DOHH2 (cell line): ENCODE measurements at regions not wholly inside any gene's neighbourhood (a gene's known extent, or its start where the extent isn't known, plus 50 kb on each side); places are given as distances from the start of the nearest gene placed in this dataset.

Experiments used
- H3F3A ChIP-seq: fragments of 200-600 bp; sonication (generic), shearing (Covaris generic); 2 replicates; pipeline ENCODE4 v1.6.0; 2016; ENCODE audit warnings: antibody characterized with exemption, mild to moderate bottlenecking; ENCODE audit not compliant: control insufficient read depth, insufficient read depth
- H3K27ac ChIP-seq: fragments of 200-600 bp; sonication (generic); 2 replicates; pipeline ENCODE4 v1.5.1; 2014; ENCODE audit warnings: low read depth, mild to moderate bottlenecking, low read length, moderate library complexity
- H3K27me3 ChIP-seq: fragments of 200-600 bp; sonication (generic); 2 replicates; pipeline ENCODE4 v1.6.1; 2014; ENCODE audit warnings: mild to moderate bottlenecking, low read length, mixed read lengths; ENCODE audit not compliant: control insufficient read depth
- H3K36me3 ChIP-seq: fragments of 200-600 bp; sonication (generic); 2 replicates; pipeline ENCODE4 v1.6.1; 2014; ENCODE audit warnings: mild to moderate bottlenecking, low read length, moderate library complexity, mixed read lengths; ENCODE audit not compliant: control insufficient read depth
- H3K4me1 ChIP-seq: fragments of 200-600 bp; sonication (generic); 2 replicates; pipeline ENCODE4 v1.6.1; 2014; ENCODE audit warnings: mild to moderate bottlenecking, low read length, mixed read lengths; ENCODE audit not compliant: control insufficient read depth
- H3K4me2 ChIP-seq: fragments of 200-600 bp; sonication (generic); 2 replicates; pipeline ENCODE4 v1.6.0; 2014; ENCODE audit warnings: mild to moderate bottlenecking, low read length, moderate library complexity
- H3K4me3 ChIP-seq: fragments of 200-600 bp; sonication (generic); 2 replicates; pipeline ENCODE4 v1.5.1; 2014; ENCODE audit warnings: mild to moderate bottlenecking, low read length, mixed read lengths
- H3K79me2 ChIP-seq: fragments of 200-600 bp; sonication (generic); 2 replicates; pipeline ENCODE4 v1.6.1; 2014; ENCODE audit warnings: mild to moderate bottlenecking, low read length, mixed read lengths; ENCODE audit not compliant: control insufficient read depth
- H3K9me2 ChIP-seq: fragments of 200-600 bp; sonication (generic); replicated peaks from 2 replicates; pipeline ENCODE4 v1.6.1; 2014; ENCODE audit warnings: mild to moderate bottlenecking, low read length, mixed read lengths; ENCODE audit not compliant: control insufficient read depth
- H3K9me3 ChIP-seq: fragments of 200-600 bp; sonication (generic); 2 replicates; pipeline ENCODE4 v1.6.1; 2014; ENCODE audit warnings: antibody characterized with exemption, low read length, mixed read lengths; ENCODE audit not compliant: control insufficient read depth, insufficient read depth
- H4K20me1 ChIP-seq: fragments of 200-600 bp; sonication (generic); 2 replicates; pipeline ENCODE4 v1.6.0; 2014; ENCODE audit warnings: low read depth, mild to moderate bottlenecking, antibody characterized with exemption, low read length, moderate library complexity; ENCODE audit not compliant: control insufficient read depth, insufficient read depth
- CTCF ChIP-seq: fragments of 200-600 bp; sonication (generic); IDR thresholded peaks from one replicate; pipeline ENCODE4 v1.5.1; 2014; ENCODE audit warnings: antibody characterized with exemption, mild to moderate bottlenecking, low read depth, low read length; ENCODE audit not compliant: poor library complexity, severe bottlenecking
- EZH2phosphoT487 ChIP-seq: fragments of 200-600 bp; sonication (generic); IDR thresholded peaks from 2 replicates; pipeline ENCODE4 v1.6.1; 2017; ENCODE audit warnings: borderline replicate concordance, mild to moderate bottlenecking, antibody characterized with exemption, low read length, moderate library complexity, mixed read lengths

GRCh38 chr21:38056481-38056880, 140.2 kb upstream of the KCNJ6 start:
- H3K4me2 ChIP-seq: no peak overlapping the region
- no peaks in the 10 kb centered on the region for H3K27me3 ChIP-seq
- no peaks in the 10 kb centered on the region for H3K79me2 ChIP-seq
- no peaks in the 10 kb centered on the region; the same call in 1 of the 2 replicates for H3K9me3 ChIP-seq
- no peaks in the 10 kb centered on the region for H3K9me2 ChIP-seq
- H3K36me3 ChIP-seq: no peaks in the 10 kb centered on the region
- TF ChIP-seq CTCF: no peak
- H3K27ac ChIP-seq: no peak overlapping the region
- H3F3A ChIP-seq: no peaks in the 10 kb centered on the region
- H3K4me3 ChIP-seq: no peak overlapping the region
- no peaks in the 10 kb centered on the region for H4K20me1 ChIP-seq
- H3K4me1 ChIP-seq: no peaks in the 10 kb centered on the region

- H3K27me3 ChIP-seq: no peaks in the 10 kb centered on the region
Observed at GRCh38 chr21:38057626-38058025, 141.4 kb upstream of the KCNJ6 start.

GRCh38 chr21:38060533-38060932, 144.3 kb upstream of the KCNJ6 start:
- Histone ChIP-seq H3K9me2 (no peaks in the 10 kb centered on the region), H3K27me3 (no peaks in the 10 kb centered on the region), H3K36me3 (no peaks in the 10 kb centered on the region), H3K4me1 (no peaks in the 10 kb centered on the region), H3K79me2 (no peaks in the 10 kb centered on the region), H3K4me2 (no peak overlapping the region), H3K9me3 (no peaks in the 10 kb centered on the region; the same call in 1 of the 2 replicates), H4K20me1 (no peaks in the 10 kb centered on the region), H3F3A (no peaks in the 10 kb centered on the region), H3K27ac (no peak overlapping the region), H3K4me3 (no peak overlapping the region)
- TF ChIP-seq EZH2phosphoT487 (no peak), CTCF (no peak)

More at GRCh38 chr21:38057626-38058025, 141.4 kb upstream of the KCNJ6 start:
- H3K9me3 ChIP-seq: no peaks in the 10 kb centered on the region; the same call in 1 of the 2 replicates
- no peaks in the 10 kb centered on the region for H3K79me2 ChIP-seq
- H3K4me3 ChIP-seq: no peak overlapping the region
- H3K4me1 ChIP-seq: no peaks in the 10 kb centered on the region
- H3K9me2 ChIP-seq: no peaks in the 10 kb centered on the region
- H3K27ac ChIP-seq: no peak overlapping the region
- H3K4me2 ChIP-seq: no peak overlapping the region
- no peaks in the 10 kb centered on the region for H4K20me1 ChIP-seq
- H3F3A ChIP-seq: no peaks in the 10 kb centered on the region
- TF ChIP-seq CTCF (no peak), EZH2phosphoT487 (no peak)
- H3K36me3 ChIP-seq: no peaks in the 10 kb centered on the region
